NCI-H1105 (cell line): ENCODE measurements at regions not wholly inside any gene's neighbourhood (a gene's known extent, or its start where the extent isn't known, plus 50 kb on each side); places are given as distances from the start of the nearest gene placed in this dataset.
A peak's percentile ranks its signal among the peaks of the same experiment; 100 is the strongest.

Experiments
- DNase-seq: peaks from one replicate; lab custom pipeline; 2025; lab: John Stamatoyannopoulos, UW

- DNase-seq = no peak
These were observed 1471.7 kb upstream of the PRR20A start for GRCh38 chr13:55669051-55669450.

GRCh38 chr13:55673910-55674309 lies 1466.8 kb upstream of the PRR20A start:
- DNase-seq = no peak

GRCh38 chr13:55682776-55683175 lies 1457.9 kb upstream of the PRR20A start:
- no peak for DNase-seq

- no peak for DNase-seq
These were observed 1435.2 kb upstream of the PRR20A start for GRCh38 chr13:55705526-55705925.

- peak; percentile 26 for DNase-seq
These were observed 1434.7 kb upstream of the PRR20A start for GRCh38 chr13:55705971-55706370.

GRCh38 chr13:55714120-55714519 lies 1426.6 kb upstream of the PRR20A start:
- no peak for DNase-seq

- no peak for DNase-seq
These were observed 1413.0 kb upstream of the PRR20A start for GRCh38 chr13:55727683-55728082.

- DNase-seq = no peak
These were observed 1412.5 kb upstream of the PRR20A start for GRCh38 chr13:55728247-55728646.

GRCh38 chr13:55745828-55746227 lies 1394.9 kb upstream of the PRR20A start:
- no peak for DNase-seq

GRCh38 chr13:55761986-55762385 lies 1378.7 kb upstream of the PRR20A start:
- DNase-seq = no peak

GRCh38 chr13:55777612-55778011 lies 1363.1 kb upstream of the PRR20A start:
- DNase-seq = no peak

GRCh38 chr13:55783841-55784240 lies 1356.9 kb upstream of the PRR20A start:
- DNase-seq = no peak

- no peak for DNase-seq
These were observed 1352.2 kb upstream of the PRR20A start for GRCh38 chr13:55788548-55788947.

- DNase-seq = no peak
These were observed 1348.0 kb upstream of the PRR20A start for GRCh38 chr13:55792544-55793193.

GRCh38 chr13:55815458-55816033 lies 1325.2 kb upstream of the PRR20A start:
- DNase-seq = no peak

- no peak for DNase-seq
These were observed 1323.6 kb upstream of the PRR20A start for GRCh38 chr13:55816976-55817601.

GRCh38 chr13:55820817-55821216 lies 1319.9 kb upstream of the PRR20A start:
- no peak for DNase-seq

- no peak for DNase-seq
These were observed 1271.1 kb upstream of the PRR20A start for GRCh38 chr13:55869648-55870047.

- no peak for DNase-seq
These were observed 1253.2 kb upstream of the PRR20A start for GRCh38 chr13:55887561-55887960.

- no peak for DNase-seq
These were observed 1247.2 kb upstream of the PRR20A start for GRCh38 chr13:55893540-55893939.

GRCh38 chr13:55937180-55937579 lies 1203.5 kb upstream of the PRR20A start:
- no peak for DNase-seq

GRCh38 chr13:55948175-55948574 lies 1192.5 kb upstream of the PRR20A start:
- DNase-seq = no peak

- DNase-seq = no peak
These were observed 1176.8 kb upstream of the PRR20A start for GRCh38 chr13:55963934-55964333.

GRCh38 chr13:55967055-55967454 lies 1173.7 kb upstream of the PRR20A start:
- DNase-seq = no peak
